ENCODE measurements at regions not wholly inside any gene's neighbourhood (a gene's known extent, or its start where the extent isn't known, plus 50 kb on each side); places are given as distances from the start of the nearest gene placed in this dataset.
"Not testable (repeated sequence)": the region's sequence is repeated elsewhere in the genome, so short reads cannot be mapped to it uniquely, and the experiment has no call there.

DNA sequence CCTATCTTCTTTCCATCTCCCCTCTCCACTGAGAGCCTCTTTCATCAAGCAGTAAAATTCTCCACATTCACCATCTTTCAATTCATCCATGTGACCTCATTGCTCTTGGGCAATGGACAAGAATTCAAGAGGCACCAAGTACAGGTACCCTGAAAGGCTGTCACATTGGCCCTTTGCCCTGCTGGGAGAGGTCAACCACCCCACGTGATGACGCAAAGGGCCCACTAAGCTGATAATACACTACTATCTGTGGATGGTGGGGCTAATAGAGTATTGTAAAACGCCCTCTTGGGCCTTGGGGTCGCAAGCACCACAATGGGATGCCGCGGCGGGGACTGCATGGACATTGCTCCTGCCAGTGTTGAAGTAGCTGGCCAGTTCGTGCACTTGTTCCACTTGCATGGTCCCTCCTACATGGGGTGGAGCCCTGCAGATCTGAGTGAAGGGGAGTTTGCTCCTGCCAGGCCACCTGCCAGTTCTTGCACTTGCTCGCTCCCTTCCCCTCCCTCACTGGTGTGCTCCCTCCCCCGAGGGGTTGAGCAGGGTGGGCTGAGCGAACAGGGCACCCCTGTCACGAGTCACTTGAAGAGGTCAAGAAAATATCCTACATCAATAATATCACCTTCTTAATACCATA is 1578.8 kb upstream of the RAG2 start:
- no peak for DNase-seq (ENCODE audit: low read depth in 1 of 2, low spot score in 1 of 2)

DNA sequence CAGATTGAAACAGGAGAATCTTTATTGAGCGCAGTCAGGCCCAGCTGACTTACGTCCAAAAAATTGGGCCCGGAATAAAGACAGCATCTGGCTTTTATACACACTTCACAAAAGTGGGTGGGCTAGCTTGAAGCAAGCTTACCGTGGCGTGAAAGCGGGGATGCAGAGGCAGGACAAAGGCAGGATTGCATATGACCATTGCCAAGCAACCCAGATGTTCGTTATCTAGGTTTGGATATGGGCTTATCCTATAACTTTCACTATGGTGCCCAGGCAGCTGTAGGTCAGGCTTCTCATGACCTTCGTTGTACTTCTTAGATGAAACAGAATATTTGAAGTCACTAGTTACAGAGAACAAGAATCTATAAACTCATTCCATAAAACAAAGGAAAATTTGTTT is 1575.6 kb upstream of the RAG2 start:
- no peak for DNase-seq (ENCODE audit: low read depth in 1 of 2, low spot score in 1 of 2)

DNA sequence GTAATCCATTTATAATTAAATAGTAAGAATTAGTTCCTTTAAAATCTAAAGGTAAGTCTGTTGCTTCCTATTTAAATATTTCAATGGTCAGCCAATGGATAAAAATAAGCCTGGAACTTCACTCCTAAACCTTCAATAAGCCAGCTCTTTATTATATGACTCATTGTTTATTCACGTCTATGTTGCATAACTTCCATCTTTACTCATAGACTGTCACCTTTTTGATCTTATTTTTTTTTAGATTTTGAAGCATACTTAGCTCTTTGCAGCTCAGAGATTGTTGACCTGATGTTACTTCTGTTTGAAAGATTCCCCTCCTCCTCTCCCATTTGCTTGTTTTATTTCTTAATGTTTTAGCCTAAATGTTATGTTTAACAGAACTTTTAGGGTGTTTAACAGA is 1571.2 kb upstream of the RAG2 start:
- no peak for DNase-seq (ENCODE audit: low read depth in 1 of 2, low spot score in 1 of 2)

DNA sequence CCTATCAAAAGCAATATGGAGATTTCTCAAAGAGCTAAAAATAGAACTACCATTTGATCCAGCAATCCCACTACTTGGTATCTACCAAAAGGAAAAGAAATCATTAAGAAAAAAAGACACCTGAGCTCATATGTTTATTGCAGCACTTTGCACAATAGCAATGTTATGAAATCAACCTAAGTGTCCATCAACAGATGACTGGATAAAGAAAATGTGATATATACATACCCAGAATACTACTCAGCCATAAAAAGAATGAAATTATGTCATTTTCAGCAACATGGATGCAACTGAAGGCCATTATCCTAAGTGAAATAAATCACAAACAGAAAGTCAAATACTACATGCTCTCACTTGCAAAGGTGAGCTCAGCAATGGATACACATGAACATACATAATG is 1565.5 kb upstream of the RAG2 start:
- DNase-seq (ENCODE audit: low read depth in 1 of 2, low spot score in 1 of 2), result no peak

DNA sequence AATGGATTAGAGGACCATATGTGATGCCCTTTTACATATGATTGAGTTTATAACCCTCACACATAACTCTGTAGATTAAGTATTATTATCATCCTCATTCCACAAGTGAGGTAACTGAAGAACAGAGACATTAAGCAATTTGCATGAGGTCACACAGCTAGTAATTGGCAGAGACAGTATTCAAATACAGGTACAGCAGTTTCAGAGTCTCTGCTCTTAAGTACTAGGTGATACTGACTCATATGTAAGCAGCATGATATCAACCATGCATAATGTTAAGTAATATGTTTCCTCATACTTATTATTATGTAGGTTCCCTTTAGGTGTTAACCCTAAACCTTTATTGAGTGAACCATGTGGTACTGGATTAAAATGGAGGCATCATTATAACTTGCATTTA is 1562.4 kb upstream of the RAG2 start:
- no peak for DNase-seq (ENCODE audit: low read depth in 1 of 2, low spot score in 1 of 2)

DNA sequence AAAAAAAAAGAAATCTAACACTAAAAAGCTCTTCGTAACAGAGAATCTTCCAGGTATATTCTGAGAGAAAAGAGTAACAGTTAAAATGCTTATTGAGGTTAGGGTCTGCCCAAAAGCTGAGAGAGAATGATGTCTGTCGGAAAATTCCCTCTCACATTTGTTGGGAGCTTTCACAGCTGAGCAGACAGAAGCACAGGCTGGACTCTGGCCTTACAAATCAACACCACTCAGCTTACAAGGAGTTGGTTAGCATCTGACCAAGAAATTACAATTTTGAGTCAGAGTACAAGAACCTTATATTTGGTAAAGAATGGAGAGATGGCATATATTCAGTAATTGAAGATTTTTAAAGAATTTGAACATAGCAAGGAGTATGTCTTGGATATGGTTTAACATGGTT is 1561.0 kb upstream of the RAG2 start:
- no peak for DNase-seq (ENCODE audit: low read depth in 1 of 2, low spot score in 1 of 2)

DNA sequence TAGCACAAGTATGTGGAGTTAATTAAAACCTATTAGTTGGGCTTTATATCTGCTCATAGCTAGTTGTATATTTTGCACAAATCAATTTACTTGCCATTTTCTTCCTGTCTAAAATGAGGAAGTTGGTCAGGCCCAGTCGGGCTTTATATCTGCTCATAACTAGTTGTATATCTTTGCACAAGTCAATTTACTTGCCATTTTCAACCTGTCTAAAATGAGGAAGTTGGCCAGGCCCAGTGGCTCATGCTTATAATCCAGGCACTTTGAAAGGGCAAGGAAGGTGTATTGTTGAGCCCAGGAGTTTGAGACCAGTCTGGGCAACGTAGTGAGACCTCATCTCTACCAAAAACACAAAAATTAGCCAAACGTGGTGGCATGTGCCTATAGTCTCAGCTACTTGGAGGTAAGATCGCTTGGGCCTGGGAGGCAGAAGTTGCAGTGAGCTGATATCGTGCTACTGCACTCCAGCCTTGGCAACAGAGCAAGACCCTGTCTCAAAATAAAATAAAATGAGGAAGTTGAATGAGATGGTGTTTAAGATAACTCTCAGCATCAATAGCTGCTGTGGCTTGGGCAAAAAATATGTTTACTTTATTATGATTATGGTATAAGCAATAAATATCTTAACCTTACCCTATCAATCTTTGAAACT is 1558.6 kb upstream of the RAG2 start:
- no peak for DNase-seq (ENCODE audit: low read depth in 1 of 2, low spot score in 1 of 2)

DNA sequence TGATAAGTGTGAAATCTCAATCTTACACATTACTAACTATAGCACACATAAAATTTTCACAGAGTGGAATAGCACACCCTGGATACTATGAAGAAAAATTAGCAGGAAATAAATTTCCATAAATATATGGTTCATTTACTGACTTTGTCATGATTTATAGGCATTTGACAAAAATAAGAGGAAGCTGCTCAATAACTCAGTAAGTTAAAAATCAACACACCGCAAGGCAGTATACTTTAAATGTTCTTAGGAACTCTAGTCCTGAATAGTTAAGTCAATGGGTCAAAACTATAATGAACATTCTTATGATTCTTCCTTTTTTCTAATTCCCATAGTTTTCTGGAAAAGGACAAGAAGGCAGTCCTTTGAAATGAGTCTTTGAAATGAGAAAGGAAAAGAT is 1557.8 kb upstream of the RAG2 start:
- DNase-seq (ENCODE audit: low read depth in 1 of 2, low spot score in 1 of 2), result no peak

DNA sequence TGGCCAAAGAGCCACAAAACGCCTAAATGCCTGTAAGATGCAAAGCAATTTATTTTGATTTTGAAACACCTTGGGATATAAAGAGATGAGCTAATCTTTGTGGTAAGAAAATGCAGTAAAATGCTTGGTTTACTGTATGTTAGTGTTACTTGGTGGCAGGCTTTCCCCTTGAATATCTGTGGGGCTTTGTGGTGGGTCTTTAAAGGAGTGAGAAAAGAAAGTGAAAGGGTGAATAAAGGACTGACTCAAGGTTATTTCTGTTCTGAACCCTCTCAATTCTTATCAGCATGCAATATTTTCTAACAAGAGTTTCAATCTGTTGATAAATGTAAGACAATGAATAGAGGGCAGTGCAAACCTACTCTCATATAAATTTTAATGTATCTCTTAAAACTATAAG is 1555.9 kb upstream of the RAG2 start:
- no peak for DNase-seq (ENCODE audit: low read depth in 1 of 2, low spot score in 1 of 2)

DNA sequence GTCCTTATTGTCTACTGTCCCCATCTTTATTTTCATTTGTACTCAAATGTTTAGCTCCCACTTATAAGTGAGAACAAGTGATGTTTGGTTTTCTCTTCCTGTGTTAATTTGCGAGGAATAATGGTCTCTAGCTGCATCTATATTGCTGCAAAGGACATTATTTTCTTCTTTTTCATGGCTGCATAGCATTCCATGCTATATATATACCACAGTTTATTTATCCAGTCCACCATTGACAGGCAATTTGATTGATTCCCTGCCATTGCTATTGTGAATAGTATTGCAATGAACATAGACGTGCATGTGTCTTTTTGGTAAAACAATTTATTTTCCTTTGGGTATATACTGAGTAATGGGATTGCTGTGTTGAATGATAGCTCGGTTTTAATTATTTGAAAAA is 1545.8 kb upstream of the RAG2 start:
- no peak for DNase-seq (ENCODE audit: low read depth in 1 of 2, low spot score in 1 of 2)

DNA sequence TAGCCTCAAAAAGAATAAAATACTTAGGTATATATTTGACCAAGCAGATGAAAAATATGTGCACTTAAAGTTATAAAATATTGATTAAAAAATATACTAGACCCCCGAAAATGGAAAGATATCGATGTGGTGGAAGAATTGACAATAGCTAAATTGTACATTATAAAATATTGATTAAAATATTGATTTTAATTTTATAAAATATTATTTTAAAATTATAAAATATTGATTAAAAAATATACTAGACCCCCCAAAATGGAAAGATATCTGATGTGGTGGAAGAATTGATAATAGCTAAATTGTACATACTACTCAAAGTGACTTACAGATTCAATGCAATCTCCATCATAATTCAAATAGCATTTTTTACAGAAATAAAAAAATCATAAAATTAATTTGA is 1540.9 kb upstream of the RAG2 start:
- DNase-seq (ENCODE audit: low read depth in 1 of 2, low spot score in 1 of 2), result no peak

DNA sequence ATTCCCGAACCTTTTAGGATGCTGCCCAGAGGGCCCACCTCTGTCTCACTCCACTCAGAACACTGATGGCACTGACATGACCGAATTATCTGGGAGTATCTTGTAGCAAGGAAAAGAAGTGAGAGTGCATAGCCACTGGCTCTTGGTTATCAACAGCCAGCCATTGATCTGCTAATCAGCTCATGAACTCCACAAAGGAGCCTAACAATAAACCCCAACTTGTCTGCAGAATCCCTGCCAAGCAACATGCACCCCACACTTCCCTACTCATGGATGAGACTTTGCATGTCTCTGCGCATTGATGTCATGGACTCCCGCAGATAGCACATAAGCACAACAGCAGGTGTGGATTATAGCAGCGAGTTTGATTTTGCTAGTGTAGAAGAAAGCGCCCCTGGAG is 1538.9 kb upstream of the RAG2 start:
- DNase-seq (ENCODE audit: low read depth in 1 of 2, low spot score in 1 of 2), result no peak

DNA sequence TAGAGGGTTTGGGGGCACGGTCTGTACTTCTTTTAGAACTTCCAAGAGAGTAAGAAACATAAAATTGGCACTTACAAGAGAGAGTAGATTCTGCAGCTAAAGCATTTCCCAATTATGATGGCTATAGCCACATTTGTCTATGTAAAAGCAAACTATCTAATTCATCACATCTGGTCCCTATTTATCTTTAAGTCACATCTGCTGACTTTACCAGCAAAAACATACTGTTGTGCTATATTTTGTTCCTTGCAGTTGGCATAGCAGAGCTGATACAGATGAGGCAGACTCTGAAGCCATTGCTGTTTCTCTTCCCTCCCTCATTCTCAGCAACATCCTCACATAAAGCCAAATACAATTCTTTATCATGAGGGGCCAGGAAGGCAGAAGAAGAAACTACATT is 1533.5 kb upstream of the RAG2 start:
- no peak for DNase-seq (ENCODE audit: low read depth in 1 of 2, low spot score in 1 of 2)

DNA sequence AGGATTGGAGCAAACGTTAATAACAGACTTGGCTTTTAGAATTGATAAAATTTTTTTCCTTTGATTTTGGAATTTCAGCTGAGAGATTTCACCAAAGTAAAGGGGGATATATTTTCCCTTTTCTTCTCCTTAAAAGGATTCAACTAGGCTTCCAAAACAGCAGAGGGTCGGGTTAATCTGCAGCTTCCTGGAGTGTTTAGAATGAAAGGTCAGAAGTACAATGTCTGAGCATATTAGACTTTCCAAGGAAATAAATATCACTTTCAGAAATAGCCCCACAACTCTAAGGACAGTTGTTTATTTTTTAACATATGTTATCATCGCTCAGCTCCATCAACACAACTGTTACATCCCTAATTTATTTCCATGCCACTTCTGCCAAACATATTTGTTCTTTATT is 1532.9 kb upstream of the RAG2 start:
- DNase-seq (ENCODE audit: low read depth in 1 of 2, low spot score in 1 of 2), result no peak

DNA sequence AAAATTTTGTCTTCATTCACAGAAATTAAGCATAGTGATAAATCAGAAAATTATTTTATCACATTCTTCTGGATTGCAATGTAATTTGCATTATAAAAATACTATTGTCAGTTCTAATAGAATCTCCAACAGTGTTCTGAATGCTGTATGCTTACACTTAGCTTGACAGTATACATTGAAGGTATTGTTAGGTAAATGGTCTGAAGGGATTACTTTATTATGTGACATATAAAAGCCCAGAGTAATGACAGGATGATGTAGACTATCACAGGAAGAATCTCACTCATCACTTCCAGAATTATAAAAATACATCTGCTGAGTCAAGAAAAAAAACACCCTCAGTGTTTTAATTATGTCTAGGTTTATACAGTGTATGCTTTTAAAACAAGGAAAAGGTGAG is 1532.5 kb upstream of the RAG2 start:
- DNase-seq (ENCODE audit: low read depth in 1 of 2, low spot score in 1 of 2), result no peak

DNA sequence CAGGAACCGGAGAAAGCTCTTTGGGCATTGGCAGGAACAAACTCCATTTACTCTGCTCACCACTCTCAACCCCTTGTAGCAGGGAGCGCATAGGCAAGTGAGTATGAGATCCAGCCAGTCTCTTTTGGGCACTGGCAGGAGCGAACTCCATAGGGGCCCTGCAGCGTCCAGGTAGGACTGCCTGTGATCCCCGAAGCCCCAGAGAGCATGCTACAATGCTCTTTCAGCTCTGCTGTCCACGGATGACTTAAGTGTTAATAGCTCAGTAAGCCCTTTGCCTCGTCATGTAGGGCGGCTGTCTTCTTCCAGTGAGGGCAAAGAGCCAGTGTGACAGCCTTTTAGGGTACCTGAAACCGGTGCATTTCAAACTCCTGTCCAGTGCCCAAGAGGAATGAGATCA is 1525.6 kb upstream of the RAG2 start:
- DNase-seq (ENCODE audit: low read depth in 1 of 2, low spot score in 1 of 2), result no peak

DNA sequence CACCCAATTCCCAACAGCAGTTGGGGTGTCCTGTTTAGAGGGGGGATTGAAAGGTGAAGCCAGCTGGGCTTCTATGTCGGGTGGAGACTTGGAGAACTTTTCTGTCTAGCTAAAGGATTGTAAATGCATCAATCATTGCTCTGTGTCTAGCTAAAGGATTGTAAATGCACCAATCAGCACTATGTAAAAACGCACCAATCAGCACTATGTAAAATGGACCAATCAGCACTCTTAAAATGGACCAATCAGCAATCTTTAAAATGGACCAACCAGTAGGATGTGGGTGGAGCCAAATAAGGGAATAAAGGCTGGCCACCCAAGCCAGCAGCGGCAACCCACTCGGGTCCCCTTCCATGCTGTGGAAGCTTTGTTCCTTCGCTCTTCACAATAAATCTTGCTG is 1518.6 kb upstream of the RAG2 start:
- DNase-seq (ENCODE audit: low read depth in 1 of 2, low spot score in 1 of 2), result not testable (repeated sequence)

DNA sequence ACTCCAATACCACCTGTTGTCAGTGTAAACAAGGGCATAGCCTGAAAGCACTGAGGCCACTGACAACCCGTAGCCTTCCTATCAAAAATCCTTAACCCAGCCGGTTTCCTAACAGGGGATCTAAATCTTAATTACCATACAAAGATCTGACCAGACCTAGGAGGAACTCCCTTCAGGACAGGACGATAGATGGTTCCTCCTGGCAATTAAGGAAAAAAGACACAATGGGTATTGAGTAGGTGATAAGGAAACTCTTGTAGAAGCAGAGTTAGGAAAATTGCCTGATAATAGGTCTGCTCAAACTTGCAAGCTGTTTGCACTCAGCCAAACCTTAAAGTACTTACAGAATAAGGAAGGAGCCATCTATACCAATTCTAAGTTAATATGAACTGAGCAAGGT is 1517.3 kb upstream of the RAG2 start:
- not testable (repeated sequence) for DNase-seq (ENCODE audit: low read depth in 1 of 2, low spot score in 1 of 2)

DNA sequence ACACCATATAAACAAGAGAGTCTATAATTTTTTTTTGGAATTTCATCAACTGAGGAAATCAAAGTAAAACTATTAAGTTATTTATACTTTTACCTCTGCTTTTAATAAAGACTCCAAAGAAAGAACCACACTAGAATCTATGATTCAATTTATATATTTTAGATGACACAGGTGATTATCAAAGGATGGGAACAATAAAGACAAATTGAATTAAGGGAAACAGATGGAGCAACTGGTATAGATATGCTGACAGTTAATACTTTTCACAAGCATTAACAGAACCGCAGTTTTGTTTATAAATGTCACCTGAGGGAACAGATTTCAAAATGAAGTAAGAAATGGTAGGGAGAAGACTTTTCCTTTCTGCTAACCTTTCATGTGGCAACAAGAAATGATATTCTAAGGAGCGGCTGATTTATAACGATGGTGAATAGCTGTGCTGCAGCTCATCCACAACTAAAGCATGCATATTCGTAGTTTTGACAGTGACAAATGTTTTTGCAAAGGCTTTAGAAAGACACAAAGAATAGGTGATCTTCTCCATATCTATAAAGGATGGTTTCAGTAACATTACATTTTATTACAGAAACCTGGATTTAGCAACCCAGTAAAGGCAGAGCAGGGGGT is 1502.9 kb upstream of the RAG2 start:
- no peak for DNase-seq (ENCODE audit: low read depth in 1 of 2, low spot score in 1 of 2)

DNA sequence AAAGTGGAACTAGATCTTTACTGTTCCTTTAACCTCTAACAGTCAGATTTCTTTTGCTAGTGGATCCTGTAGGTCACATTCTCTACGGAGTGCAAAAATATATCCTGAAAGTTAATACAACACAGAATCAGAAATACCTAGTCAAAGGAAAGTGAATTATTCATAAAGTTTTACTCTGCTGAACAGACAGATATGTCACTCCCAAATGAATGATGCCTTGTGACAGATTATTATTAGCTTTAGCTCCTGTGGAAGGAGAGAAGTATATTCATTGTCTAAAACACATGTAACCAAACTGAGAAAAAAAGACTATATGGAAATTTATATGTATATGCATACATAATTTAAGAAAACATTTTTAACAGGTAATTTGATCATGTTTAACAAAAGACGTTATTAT is 1497.2 kb upstream of the RAG2 start:
- no peak for DNase-seq (ENCODE audit: low read depth in 1 of 2, low spot score in 1 of 2)

DNA sequence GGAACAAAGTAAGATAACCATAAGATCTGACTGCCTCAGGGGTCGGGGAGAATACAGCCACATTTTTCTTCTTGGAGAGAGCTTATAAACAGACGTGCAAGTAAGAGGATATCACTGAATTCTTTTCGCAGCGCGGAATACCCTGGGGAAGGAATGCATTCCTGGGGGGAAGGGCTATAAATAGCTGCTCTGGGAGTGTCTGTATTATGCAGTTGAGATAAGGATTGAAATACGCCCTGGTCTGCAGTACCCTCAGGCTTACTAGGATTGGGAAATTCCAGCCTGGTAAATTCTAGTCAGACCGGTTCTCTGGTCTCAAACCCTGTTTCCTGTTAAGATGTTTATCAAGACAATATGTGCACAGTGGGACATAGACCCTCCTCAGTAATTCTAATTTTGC is 1491.7 kb upstream of the RAG2 start:
- no peak for DNase-seq (ENCODE audit: low read depth in 1 of 2, low spot score in 1 of 2)

DNA sequence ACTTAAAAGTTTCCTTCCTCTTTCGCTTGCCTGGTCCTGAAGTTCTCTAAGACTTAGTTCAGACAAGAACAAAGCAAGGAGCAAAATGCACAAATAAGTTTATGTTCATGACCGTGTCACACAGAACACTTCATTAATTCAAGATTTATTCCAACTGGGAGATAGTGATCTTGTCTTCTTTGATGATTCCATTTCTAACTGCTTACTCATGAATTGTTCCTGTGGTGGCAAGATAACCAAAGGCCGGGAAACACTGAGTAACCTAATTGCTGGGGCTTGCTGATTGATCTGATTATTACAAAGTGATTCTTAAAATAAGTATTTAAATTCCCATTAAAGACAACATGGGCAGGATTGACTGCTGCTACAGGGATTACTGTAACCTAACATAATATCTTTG is 1462.9 kb upstream of the RAG2 start:
- DNase-seq (ENCODE audit: low read depth in 1 of 2, low spot score in 1 of 2), result no peak

DNA sequence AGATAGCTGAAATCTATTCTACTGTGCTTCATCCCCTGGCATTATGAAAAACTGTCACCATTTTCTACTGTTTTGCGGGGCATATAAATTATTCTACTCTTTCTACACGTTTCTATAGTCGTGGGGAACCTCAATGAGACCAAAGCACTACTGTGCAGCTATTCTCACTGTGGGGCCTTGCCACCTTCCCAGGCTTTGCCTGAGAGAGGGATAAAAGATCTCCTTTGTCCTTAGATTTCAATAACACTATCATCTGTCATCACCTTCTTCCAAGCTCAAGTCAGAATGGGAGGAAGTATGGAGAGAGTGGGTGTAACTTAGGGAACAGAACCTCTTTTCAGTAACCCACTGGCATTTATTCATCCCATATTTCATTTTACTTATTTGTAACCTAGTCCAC is 1462.1 kb upstream of the RAG2 start:
- DNase-seq (ENCODE audit: low read depth in 1 of 2, low spot score in 1 of 2), result no peak
